ENCODE measurements at regions not wholly inside any gene's neighbourhood (a gene's known extent, or its start where the extent isn't known, plus 50 kb on each side); places are given as distances from the start of the nearest gene placed in this dataset.

- TF ChIP-seq POLR2A (IDR thresholded peaks at IDR 0.05) (no peak), CTCF (IDR thresholded peaks at IDR 0.05) (no peak), POLR2AphosphoS5 (IDR thresholded peaks at IDR 0.05) (no peak)
Measured at GRCh38 chr2:103386872-103387271, 625.0 kb downstream of the TMEM182 start.
